Activated B cell treated with CpG ODN at 0.5 μM for 24 hours (primary cell): ENCODE measurements at regions not wholly inside any gene's neighbourhood (a gene's known extent, or its start where the extent isn't known, plus 50 kb on each side); places are given as distances from the start of the nearest gene placed in this dataset.
"Not testable (repeated sequence)": the region's sequence is repeated elsewhere in the genome, so short reads cannot be mapped to it uniquely, and the experiment has no call there.

Experiments
- ATAC-seq: fragments of 200-7000 bp; cut with Tn5 transposase; one replicate; pipeline ENCODE4 v1.10.0; 2021; ENCODE audit warnings: low read depth, mild to moderate bottlenecking, moderate library complexity
- CTCF ChIA-PET: fragments of 350-600 bp; sonication (Branson Sonifier 250); formaldehyde crosslinking; loops from one replicate; lab custom pipeline; 2021; ENCODE audit warnings: antibody characterized with exemption; lab: Charles Lee
- POLR2A ChIA-PET: fragments of 350-600 bp; sonication (Branson Sonifier 250); formaldehyde crosslinking; loops from one replicate; lab custom pipeline; 2021; ENCODE audit warnings: antibody characterized with exemption; lab: Charles Lee
- DNase-seq: peaks from one replicate; pipeline ENCODE4 v3.0.0; 2022
- H3K27ac Mint-ChIP-seq: one replicate; pipeline ENCODE4 v1.8.0; 2020; ENCODE audit warnings: mixed read lengths
- H3K27me3 Mint-ChIP-seq: one replicate; pipeline ENCODE4 v1.8.0; 2021; ENCODE audit warnings: mixed read lengths
- H3K36me3 Mint-ChIP-seq: one replicate; pipeline ENCODE4 v1.8.0; 2021; ENCODE audit warnings: low read depth, mixed read lengths
- H3K4me1 Mint-ChIP-seq: one replicate; pipeline ENCODE4 v1.8.0; 2021; ENCODE audit warnings: mixed read lengths
- H3K4me3 Mint-ChIP-seq: one replicate; pipeline ENCODE4 v1.8.0; 2020; ENCODE audit warnings: mild to moderate bottlenecking, mixed read lengths
- H3K9me3 Mint-ChIP-seq: one replicate; pipeline ENCODE4 v1.8.0; 2020; ENCODE audit warnings: mixed read lengths
- intact Hi-C: fragments of 100-400 bp; cut with micrococcal nuclease; formaldehyde crosslinking; loops from one replicate; pipeline ENCODE4 v1.15.1; 2024
- TF ChIP-seq, protein P1 (sequence below): fragments of 200-600 bp; IDR thresholded peaks from one replicate; pipeline ENCODE4 v1.8.0; 2022; ENCODE audit warnings: antibody characterized with exemption, mild to moderate bottlenecking

GRCh38 chr20:6663104-6663503 lies 104.4 kb upstream of the BMP2 start:
- H3K27ac Mint-ChIP-seq, result no peak overlapping the region
- peaks cover 5% of the 10 kb centered on the region for H3K9me3 Mint-ChIP-seq
- H3K4me3 Mint-ChIP-seq, result no peak overlapping the region
- TF ChIP-seq, protein P1, sequence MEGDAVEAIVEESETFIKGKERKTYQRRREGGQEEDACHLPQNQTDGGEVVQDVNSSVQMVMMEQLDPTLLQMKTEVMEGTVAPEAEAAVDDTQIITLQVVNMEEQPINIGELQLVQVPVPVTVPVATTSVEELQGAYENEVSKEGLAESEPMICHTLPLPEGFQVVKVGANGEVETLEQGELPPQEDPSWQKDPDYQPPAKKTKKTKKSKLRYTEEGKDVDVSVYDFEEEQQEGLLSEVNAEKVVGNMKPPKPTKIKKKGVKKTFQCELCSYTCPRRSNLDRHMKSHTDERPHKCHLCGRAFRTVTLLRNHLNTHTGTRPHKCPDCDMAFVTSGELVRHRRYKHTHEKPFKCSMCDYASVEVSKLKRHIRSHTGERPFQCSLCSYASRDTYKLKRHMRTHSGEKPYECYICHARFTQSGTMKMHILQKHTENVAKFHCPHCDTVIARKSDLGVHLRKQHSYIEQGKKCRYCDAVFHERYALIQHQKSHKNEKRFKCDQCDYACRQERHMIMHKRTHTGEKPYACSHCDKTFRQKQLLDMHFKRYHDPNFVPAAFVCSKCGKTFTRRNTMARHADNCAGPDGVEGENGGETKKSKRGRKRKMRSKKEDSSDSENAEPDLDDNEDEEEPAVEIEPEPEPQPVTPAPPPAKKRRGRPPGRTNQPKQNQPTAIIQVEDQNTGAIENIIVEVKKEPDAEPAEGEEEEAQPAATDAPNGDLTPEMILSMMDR, result no peak
- intact Hi-C loops, result no loop called here
- H3K4me1 Mint-ChIP-seq, result no peaks in the 10 kb centered on the region
- CTCF ChIA-PET, result no interaction called here
- H3K36me3 Mint-ChIP-seq, result no peaks in the 10 kb centered on the region
- POLR2A ChIA-PET, result no interaction called here
- no peaks in the 10 kb centered on the region for H3K27me3 Mint-ChIP-seq
- DNase-seq, result no peak
- no peak for ATAC-seq

DNA sequence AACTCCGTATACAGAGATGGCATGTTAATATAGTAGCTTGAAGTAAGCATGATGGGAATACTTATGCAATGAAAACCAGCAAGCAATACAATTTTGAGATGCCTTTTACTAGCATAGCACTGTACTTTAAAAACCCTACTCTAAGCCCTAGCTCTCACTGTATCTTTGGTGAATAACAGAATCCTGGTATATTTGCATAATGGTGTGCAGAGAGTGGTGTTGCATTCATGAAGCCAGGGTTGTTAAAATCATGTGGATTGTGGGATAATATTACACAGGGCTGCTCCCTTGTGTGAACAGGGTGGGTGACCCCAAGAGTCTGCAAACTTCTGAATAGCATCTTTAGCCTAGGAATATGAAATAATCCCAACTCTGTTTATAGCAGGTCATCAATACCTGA lies 105.2 kb upstream of the BMP2 start:
- Mint-ChIP-seq H3K9me3 (peaks cover 5% of the 10 kb centered on the region), H3K4me3 (no peak overlapping the region), H3K36me3 (no peaks in the 10 kb centered on the region), H3K4me1 (no peaks in the 10 kb centered on the region), H3K27ac (no peak overlapping the region), H3K27me3 (no peaks in the 10 kb centered on the region)
- ATAC-seq, result no peak
- ChIA-PET CTCF (no interaction called here), POLR2A (no interaction called here)
- DNase-seq, result no peak
- intact Hi-C loops, result no loop called here
- TF ChIP-seq, protein P1, result no peak

GRCh38 chr20:6660441-6660840 lies 107.0 kb upstream of the BMP2 start:
- POLR2A ChIA-PET, result no interaction called here
- CTCF ChIA-PET, result no interaction called here
- H3K9me3 Mint-ChIP-seq, result no peaks in the 10 kb centered on the region
- H3K27me3 Mint-ChIP-seq, result no peaks in the 10 kb centered on the region
- DNase-seq, result no peak
- no peak for ATAC-seq
- intact Hi-C loops, result no loop called here
- TF ChIP-seq, protein P1, result no peak
- H3K4me1 Mint-ChIP-seq, result no peaks in the 10 kb centered on the region
- H3K4me3 Mint-ChIP-seq, result no peak overlapping the region
- H3K36me3 Mint-ChIP-seq, result no peaks in the 10 kb centered on the region
- no peak overlapping the region for H3K27ac Mint-ChIP-seq

DNA sequence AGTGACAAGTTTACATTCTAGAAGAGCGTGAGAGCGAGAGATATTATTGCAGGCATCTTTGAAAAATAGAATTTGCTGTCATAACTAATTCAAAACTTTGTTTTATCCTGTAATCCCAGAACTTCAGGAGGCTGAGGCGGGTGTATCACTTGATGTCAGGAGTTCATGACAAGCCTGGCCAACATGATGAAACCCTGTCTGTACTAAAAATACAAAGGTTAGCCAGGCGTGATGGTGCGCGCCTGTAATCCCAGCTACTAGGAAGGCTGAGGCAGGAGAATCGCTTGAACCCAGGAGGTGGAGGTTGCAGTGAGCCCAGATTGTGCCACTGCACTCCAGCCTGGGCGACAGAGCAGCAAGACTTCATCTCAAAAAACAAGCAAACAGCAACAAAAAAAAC lies 108.6 kb upstream of the BMP2 start:
- H3K36me3 Mint-ChIP-seq, H3K27ac Mint-ChIP-seq, H3K4me3 Mint-ChIP-seq, ATAC-seq, H3K4me1 Mint-ChIP-seq, intact Hi-C loops, H3K9me3 Mint-ChIP-seq, H3K27me3 Mint-ChIP-seq, POLR2A ChIA-PET, DNase-seq, CTCF ChIA-PET: not testable (repeated sequence)

- CTCF ChIA-PET, result no interaction called here
- DNase-seq, result no peak
- ATAC-seq, result no peak
- no peak overlapping the region for H3K27ac Mint-ChIP-seq
- intact Hi-C loops, result no loop called here
- H3K36me3 Mint-ChIP-seq, result no peaks in the 10 kb centered on the region
- no peak overlapping the region for H3K4me3 Mint-ChIP-seq
- TF ChIP-seq, protein P1, result no peak
- POLR2A ChIA-PET, result no interaction called here
- no peaks in the 10 kb centered on the region for H3K9me3 Mint-ChIP-seq
- H3K4me1 Mint-ChIP-seq, result no peaks in the 10 kb centered on the region
- H3K27me3 Mint-ChIP-seq, result no peaks in the 10 kb centered on the region
Observed at GRCh38 chr20:6657904-6658303, 109.6 kb upstream of the BMP2 start.

GRCh38 chr20:6657111-6657510 lies 110.4 kb upstream of the BMP2 start:
- Mint-ChIP-seq H3K27ac (no peak overlapping the region), H3K4me3 (no peak overlapping the region), H3K4me1 (no peaks in the 10 kb centered on the region), H3K9me3 (no peaks in the 10 kb centered on the region), H3K27me3 (no peaks in the 10 kb centered on the region), H3K36me3 (no peaks in the 10 kb centered on the region)
- TF ChIP-seq, protein P1, result no peak
- ATAC-seq, result no peak
- POLR2A ChIA-PET, result no interaction called here
- CTCF ChIA-PET, result no interaction called here
- no peak for DNase-seq
- intact Hi-C loops, result no loop called here
